Fibroblast of the conjunctiva (primary cell): ENCODE measurements at regions not wholly inside any gene's neighbourhood (a gene's known extent, or its start where the extent isn't known, plus 50 kb on each side); places are given as distances from the start of the nearest gene placed in this dataset.

Experiments used
- DNase-seq: peaks from one replicate; pipeline ENCODE4 v3.0.0-alpha.2; 2010; ENCODE audit warnings: low read depth

DNA sequence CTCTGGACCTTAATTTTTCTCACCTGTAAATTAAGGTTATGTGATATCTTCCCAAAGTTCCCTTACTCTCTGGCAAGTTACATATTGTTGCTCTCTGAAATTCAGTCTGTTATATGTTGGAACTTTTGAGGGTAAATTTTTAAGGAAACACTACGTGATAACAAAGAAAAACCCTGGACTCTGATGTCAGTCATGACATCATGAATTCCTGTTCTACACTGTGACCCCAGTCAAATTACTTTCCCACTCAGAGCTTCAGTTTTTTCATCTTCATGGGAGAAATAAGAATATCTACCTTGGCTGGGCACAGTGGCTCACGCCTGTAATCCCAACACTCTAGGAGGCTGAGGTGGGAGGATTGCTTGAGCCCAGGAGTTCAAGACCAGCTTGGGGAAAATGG, 164.6 kb upstream of the RALGAPA2 start:
- no peak for DNase-seq

DNA sequence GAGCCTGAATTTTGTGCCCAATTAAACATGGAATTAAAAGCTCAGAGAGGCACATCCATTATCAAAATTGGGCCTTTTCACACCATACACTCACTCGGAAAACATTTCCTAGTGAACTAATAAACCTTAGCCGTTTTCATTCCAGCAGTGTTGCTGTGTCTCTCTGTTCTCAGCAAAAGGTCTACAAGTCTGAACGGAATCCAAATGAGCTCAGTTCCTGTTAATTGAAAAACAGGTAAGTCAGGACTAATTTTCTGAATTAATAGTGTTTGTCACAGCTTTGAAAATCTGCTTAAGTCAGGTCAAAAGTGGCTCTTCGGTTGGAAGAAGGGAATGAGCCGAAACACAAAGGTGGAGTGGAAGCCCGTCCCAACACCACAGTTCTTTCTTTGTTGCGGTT, 163.3 kb upstream of the RALGAPA2 start:
- no peak for DNase-seq

DNA sequence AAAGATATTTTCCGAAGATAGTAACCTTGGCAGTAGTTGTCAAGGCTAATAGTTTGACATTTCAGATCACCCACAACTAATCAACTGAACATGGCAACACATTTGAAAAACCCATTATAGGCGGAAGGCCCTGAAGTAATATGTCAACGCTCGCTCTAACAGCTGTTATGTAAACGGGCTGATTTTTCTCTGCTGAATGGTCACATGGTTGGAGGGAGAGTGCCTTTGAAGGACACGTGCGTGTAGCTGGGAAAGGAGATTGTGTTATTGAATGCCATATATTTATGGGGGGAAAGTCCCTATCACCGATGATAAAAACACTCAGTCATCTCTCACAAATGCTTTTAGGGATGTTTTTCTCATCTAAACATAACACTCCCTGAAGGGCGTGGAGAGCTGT, 160.0 kb upstream of the RALGAPA2 start:
- DNase-seq = no peak

DNA sequence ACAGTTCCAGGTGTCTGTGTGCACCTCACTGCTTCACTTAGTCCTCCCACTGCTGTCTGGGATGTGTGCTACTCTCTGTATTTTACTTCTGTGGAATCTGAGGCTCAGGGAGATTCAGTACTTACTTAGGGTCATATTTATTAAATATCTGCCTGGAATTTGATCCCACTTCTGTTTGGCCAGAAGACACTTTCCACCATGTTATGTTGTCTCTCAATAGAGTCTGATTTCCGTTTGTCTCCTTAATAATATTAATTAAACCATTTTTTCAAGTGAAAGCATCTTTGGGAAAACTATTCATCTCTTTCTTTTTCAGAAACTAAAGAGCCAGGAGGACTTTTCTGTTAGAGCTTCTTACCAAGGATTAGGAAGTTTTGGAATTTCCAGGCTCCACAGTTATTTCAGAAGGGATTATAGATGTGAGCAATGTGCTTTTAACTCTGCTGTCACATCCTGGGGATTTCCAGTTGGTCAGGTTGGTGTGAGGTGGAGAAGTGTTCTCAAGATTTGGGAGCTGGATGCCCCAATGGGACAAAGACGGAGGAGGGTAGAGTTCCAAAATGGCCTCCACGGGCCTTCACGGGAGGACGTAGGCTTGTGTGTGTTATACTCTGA, 156.8 kb upstream of the RALGAPA2 start:
- no peak for DNase-seq

DNA sequence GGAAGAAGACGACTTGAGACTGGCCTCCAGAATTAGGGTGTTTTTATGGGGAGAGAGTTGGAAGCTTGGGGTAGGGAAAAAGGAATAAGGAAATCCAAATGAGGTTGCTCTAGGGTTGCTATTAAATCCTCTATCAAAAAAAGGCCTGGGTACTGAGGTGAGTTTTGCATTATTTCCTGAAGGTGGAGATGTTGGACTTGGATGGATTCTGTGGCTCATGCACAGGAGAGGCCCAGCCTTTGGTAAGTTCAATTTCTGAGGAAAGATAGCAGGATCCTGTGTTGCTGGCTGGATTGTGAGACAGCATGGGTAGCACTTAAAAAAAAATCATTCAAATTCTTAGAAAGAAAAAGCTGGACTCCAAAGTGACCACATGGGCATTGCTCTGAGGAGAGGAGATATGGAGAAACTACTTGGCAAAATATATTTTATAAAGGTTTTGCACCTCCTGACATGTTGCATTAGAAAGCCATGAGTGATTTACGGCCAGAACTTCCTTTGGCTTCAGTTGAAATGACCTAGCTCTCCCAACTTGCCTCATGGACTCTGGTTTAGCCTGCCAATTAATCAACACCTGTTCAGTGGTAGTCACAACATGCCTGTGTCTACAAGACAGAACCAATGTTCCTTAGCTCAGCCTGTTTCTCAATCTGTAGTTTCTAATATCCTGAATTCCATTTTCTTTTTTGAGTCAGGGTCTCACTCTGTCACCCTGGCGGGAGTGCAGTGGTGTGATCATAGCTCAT, 152.1 kb upstream of the RALGAPA2 start:
- DNase-seq = no peak

DNA sequence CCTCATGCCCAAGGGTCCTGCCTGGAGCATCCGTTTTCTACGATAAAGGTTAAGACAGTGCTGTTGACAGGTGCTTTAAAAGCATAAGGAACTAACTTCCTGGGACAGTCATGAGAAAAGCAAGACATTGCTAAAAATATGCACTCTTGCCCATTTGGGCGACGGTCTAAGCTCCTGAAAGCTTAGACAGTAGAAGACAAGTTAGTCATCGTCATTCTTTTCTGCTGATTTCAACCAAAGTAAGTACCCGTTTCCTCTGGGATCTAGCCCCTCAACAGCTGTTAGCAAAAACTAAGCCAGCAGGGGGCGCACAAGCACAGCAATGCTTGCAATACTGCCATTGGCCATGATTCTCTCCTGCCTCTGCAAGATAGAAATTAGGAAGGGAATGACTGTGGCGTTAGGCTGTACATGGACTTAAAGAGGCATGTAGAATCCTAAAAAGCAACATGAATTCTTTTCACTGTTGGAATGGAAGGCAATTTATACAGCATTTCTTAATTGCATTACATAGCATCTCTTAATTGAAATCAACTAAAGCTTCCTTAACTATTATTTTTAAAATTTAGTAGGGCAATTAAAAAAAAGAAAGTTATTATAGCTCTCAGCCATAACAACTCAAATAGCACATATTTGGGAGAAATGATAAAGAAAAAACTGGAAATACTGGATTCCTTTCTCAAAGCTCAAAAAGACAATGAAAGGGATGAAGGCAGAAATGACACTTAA, 147.8 kb upstream of the RALGAPA2 start:
- DNase-seq = peak; percentile 63

DNA sequence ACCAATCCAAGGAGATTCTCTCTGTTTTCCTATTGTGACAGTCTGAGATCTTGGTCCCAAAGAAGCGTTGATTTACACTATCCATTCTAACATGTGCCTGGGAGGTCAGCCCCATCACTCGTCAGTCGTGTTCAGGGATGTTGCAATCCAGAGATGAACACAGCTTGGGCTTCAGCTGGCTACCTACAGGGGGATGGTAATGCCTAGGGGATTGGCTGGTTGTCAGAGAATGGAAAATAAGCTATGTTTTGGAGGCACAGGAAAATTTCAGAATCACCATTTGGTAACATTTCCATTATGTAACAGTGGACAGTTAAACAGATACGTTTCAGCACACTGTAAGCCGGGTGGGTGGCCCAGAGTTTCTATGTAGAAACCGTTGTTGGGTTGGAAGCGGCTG, 147.1 kb upstream of the RALGAPA2 start:
- DNase-seq = no peak

DNA sequence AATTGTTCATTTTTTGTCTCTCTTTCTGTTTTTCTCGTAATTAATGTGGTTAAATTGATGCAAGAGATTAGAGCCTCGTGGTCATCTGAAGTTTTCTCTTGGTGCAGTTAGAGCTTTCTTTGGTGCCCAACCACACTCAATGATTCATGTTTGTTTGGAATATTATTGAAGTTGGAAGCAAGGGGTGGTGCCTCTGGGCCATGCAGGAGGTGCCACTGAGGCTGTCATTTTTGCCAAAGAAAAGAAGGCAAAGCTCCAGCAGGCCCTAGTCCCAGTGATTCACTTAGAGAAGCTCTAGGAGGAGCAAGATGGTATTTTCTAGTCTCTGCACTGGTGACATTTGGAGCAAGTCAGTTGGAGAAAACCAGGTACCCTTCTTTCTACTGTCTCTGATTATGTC, 144.5 kb upstream of the RALGAPA2 start:
- DNase-seq = no peak

DNA sequence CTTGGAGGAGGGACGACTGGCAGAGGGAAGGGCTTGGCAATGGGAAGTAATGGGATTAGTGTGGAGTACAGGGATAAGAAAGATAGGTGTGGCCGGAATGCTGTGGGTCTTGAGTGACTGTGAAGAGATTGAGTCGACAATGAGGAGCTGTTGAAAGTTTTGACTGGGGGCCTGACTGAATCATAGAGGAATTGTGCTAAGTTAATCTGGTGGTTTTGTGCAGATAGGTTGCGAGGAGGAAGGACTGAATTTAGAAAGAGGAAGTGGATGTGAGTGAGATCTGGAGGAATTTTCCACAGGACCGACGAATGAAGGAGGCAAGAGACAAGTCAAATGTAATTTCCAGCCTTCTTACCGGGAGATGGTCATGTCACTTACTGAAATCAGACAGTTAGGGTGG, 143.9 kb upstream of the RALGAPA2 start:
- no peak for DNase-seq

DNA sequence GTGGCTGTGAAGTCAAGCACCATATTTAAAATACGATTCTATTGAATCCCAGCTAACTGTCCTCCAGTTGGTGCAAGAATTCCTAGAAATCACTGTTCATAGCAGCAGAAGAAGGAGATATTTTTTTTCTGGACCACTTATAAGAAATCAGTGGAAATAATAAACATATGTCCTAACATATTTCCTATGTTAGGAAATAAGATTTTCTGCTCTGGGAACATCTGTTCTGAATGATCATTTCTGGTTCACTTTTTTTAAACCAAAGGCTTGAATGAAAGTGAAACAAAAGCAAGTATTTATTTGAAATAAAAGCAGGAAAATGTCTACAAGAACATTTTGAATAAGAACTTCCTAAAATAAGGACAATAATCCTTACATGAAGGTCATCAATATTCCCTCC, 138.9 kb upstream of the RALGAPA2 start:
- no peak for DNase-seq

DNA sequence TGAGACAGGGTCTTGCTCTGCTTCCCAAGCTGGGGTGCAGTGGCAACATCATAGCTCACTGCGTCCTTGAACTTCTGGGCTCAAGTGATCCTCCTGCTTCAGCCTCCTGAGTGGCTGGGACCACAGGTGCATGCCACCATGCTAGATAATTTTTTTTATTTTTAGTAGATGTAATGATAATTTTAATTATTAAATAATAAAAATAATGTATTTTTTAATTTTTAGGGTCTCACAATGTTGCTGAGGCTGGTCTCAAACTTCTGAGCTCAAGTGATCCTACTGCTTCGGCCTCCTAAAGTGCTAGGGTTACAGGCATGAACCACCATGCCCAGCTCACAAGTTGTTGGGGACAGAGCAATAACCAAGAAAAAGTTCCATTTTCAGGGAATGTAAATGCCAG, 138.0 kb upstream of the RALGAPA2 start:
- DNase-seq = no peak

DNA sequence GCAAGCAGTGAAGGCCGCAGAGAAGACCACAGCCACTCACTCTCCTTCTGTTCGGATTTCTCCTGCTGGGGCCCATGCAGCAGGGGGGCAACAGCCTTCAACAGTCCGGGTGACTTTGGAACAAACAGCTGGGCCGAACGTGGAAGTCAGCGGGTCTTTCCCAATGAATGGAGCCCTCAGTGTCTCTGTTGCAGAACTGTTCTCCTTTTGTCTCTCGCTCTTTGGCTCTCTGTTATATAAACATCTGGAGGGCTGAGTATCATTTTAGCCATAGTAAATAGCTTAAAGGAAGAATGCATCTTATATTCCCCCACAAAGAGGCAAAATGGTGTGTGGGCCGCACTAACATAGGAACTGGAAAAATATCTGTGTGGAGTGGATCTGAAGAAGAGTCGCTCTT, 136.7 kb upstream of the RALGAPA2 start:
- DNase-seq = no peak

DNA sequence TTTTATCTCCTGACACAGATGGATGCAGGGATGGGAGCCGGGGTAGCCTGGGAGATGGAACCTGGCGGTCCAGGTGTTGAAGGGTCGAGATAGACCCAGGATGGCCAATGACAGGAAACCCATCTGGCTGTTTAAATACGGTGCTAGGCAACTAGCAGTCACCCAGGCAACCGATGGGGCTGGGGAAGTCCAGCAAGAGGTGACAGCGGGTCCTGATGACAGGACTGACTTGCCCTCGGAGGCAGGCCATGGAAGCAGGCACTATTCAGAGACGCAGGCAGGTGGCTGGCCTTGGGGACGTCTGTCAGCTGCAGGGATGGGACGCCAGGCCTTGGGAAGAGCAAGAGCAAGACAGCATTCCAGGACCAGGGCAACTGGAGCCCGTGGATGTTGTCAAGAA, 135.4 kb upstream of the RALGAPA2 start:
- no peak for DNase-seq

DNA sequence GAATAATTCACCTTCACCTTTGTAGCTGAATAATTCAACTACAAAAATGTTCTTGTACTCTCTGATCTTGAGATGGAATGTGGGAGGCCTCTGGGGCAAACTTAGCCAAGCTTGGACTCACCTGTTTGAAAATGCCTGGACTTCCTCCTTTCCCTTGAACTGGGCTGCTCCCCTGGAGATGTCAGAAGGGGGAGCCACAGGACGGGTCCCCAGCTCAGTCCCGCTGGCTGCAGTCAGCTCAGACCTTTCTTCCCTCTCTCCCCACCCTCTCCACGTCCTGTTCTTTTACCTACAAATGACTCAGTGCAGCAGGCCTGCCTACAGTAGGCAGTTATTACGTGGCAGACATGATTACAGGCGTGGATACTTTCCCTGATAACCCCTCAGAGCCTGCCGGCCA, 131.5 kb upstream of the RALGAPA2 start:
- DNase-seq = no peak

DNA sequence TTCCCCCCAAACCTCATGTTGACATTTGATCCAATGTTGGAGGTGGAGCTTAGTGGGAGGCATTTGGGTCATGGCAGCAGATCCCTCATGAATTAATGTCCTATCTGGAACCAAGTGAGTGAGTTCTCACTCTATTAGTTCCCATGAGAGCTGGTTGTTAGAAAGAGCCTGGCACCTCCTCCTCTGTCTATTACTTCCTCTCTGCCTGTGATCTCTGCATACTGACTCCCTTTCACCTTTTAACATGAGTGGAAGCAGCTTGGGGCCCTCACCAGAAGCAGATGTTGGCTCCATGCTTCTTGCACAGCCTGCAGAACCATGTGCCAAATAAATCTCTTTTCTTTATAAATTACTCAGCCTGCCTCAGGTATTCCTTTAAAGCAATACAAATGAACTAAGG, 127.3 kb upstream of the RALGAPA2 start:
- no peak for DNase-seq

DNA sequence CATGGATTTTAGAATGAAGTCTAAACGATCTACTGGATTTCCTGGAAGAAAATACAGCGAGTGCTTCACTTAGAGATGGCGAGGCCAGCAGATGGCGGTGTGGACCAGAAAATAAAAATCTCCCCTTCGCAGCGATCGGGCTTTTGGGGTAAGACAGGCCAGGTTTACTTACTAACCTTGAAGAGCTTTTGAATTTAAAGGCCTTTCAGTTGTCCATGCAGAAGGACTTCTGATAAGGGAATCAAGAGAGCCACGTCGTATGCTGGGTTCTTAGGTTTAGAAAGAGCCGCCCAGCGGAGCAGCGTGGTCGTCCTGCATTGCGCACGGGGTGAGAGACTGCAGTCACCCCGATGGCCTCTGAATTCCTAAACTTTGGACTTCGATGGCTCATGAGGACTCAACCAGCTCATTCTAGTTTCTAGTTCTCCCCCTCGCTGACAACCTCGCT, 125.2 kb upstream of the RALGAPA2 start:
- DNase-seq = peak; percentile 12

DNA sequence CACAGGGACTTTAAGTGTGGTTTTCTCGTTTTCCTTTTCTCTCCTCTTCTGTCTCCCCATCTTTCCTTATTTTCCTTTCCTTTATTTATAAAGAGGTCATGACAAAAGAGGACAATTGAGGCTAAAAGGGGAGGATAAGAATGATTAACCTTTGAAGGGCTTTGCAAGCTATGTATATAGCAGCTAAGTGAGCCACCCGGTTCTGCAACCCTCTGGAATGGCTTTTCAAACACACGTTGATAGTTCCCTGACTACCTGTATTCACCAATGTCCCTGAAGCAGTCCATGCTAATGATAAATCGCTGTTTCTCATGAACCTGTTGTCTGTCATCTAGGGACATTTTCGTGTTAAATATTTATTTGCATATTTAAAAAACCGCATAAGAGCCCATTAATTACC, 124.4 kb upstream of the RALGAPA2 start:
- DNase-seq = no peak

DNA sequence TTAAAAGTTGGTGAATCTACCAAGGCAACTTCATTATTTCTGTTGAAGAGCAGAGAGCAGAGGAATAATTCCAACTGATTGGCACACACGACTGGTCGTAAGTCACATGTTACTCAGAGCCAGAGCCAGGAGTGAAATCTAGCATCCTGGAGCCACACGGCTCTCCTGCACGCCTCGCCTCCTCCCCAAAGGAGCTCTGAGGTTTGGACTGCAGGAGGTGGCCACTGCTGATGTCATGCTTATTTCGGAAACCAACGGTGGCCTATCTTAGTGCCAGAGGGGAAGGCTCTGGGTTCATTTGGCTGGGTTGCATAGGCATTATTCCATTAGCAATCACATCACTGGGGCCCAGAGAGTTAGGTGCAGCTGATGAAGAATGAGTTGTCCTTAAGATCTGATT, 123.5 kb upstream of the RALGAPA2 start:
- no peak for DNase-seq

DNA sequence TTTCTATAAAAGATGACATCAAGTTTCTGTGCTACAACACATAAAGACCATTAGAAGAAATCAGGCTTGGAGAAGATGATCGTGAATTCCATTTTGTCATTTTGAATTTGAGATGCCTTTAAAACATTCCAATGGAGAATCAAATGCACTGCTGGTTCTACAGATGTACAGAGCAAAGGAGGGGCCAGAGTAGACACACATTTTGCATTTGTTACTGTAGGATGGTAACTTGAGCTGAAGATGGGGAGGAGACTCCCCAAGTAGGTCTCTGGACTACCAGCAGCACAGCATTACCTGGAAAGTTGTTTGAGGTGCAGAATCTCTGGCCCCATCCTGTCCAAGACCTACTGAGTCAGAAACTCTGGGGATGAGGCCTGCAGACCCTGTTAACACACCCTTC, 121.6 kb upstream of the RALGAPA2 start:
- DNase-seq = no peak

DNA sequence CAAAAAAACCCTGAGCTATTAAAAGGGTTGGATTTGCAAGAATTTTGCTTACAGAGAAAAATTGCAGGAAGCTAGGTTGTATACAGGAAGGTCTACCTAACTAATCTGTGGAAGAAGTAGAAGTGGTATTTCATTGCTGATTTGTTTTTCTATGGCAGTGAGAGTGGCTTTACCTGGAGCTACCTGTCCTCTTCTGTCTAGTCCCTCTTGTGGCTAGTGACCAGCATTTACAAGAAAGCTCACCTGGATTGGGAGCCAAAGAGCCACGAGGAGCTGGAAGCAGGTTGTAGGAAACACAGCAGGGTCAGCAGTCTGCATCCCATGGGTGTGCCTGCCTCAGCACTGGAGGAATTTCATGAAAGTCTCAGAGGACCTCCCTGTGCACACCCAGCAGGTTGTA, 120.3 kb upstream of the RALGAPA2 start:
- no peak for DNase-seq

DNA sequence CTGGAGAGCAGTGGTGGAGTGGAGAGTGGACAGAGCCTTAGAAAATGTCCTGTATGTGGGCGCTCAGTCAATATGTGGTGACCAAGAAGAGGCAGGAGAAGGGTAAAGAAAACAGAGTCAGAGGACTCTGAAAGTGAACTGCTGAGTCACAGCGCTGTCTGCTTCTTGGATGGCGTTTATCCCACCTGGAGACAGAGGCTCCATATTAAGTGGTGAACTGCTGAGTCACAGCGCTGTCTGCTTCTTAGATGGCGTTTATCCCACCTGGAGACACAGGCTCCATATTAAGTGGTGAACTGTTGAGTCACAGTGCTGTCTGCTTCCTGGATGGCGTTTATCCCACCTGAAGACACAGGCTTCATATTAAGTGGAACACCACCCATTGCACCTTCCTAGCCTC, 119.3 kb upstream of the RALGAPA2 start:
- DNase-seq = no peak

DNA sequence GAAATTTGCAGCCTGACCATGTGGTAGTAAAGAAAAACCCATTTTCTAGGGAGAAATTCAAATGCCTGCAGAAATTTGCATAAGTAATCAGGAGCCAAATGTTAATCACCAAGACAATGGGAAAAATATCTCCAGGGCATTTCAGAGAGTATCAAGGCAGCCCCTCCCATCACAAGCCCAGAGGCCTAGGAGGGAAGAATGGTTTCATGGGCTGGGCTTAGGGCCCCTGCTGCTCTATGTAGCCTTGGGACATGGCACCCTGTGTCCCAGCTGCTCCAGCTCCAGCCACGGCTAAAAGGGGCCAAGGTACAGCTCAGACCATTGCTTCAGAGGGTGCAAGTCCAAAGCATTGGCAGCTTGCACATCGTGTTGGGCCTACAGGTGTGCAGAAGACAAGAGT, 117.2 kb upstream of the RALGAPA2 start:
- DNase-seq = no peak

DNA sequence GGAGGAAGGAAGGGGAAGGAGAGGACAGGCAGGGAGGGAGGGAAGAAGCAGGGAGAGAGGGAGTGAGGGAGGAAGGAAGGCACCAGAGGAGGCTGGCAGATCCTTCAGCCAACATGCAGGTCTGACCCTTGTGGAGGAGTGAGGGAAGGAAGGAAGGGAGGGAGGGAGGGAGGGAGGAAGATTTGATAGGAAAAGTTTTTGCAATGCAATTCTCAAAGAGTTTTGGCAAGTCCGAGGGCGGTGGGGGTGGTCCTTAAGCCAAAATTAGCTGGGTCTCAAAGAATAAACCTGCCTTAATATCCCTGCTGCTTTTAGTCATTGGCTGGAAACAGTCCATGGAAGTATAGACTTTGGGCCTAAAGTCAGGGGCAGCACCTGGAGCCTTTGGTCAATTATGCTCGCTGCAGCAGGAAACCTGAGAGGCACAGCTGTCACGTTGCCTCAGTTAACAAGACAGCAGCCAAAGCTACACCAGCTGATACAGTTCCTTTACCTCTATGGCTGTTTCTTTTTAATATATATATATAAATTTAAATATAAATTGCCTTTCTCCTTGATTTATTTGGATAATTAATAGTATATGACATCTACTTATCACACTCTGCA, 115.7 kb upstream of the RALGAPA2 start:
- no peak for DNase-seq
